RWPE1 (cell line): ENCODE measurements at regions not wholly inside any gene's neighbourhood (a gene's known extent, or its start where the extent isn't known, plus 50 kb on each side); places are given as distances from the start of the nearest gene placed in this dataset.

ENCODE experiments used
- CTCF ChIA-PET: fragments of 350-600 bp; sonication (Branson Sonifier 250); formaldehyde crosslinking; extraction: SDS; loops from one replicate; lab custom pipeline; 2021; lab: Yijun Ruan, JAX
- POLR2A ChIA-PET: fragments of 400-600 bp; formaldehyde crosslinking; extraction: SDS; loops from one replicate; lab custom pipeline; 2020; ENCODE audit warnings: antibody characterized with exemption; ENCODE audit not compliant: low non-redundant PET; lab: Yijun Ruan, JAX
- DNase-seq: peaks from one replicate; pipeline ENCODE4 v3.0.0; 2012; ENCODE audit warnings: low spot score
- H3K27ac ChIP-seq: fragments of 450-650 bp; 2 replicates; pipeline ENCODE4 v1.5.1; 2017
- CTCF ChIP-seq: fragments of 450-650 bp; conservative IDR thresholded peaks from 2 replicates; pipeline ENCODE4 v1.5.1; 2017; ENCODE audit warnings: low read depth, mild to moderate bottlenecking

GRCh38 chr1:38134294-38134755 is 87.7 kb upstream of the POU3F1 start:
- no peak overlapping the region for H3K27ac ChIP-seq
- no peak for TF ChIP-seq CTCF
- no peak for DNase-seq
- ChIA-PET POLR2A (no interaction called here), CTCF (interaction anchor here (0.7 kb wide), 1 partner anchor 117 kb away, joined by 3 read pairs; no protein-coding TSS in a partner anchor)

GRCh38 chr1:38133756-38134155 is 87.2 kb upstream of the POU3F1 start:
- POLR2A ChIA-PET: no interaction called here
- DNase-seq: no peak
- TF ChIP-seq CTCF: no peak
- no peak overlapping the region for H3K27ac ChIP-seq
- CTCF ChIA-PET: no interaction called here

- DNase-seq: no peak
- ChIA-PET POLR2A (no interaction called here), CTCF (interaction anchor here (0.6 kb wide), 1 partner anchor 157 kb away, joined by 3 read pairs; no protein-coding TSS in a partner anchor)
- TF ChIP-seq CTCF: no peak
- no peak overlapping the region for H3K27ac ChIP-seq
Measured at GRCh38 chr1:38133304-38133703, 86.7 kb upstream of the POU3F1 start.

- TF ChIP-seq CTCF: no peak
- DNase-seq: no peak
- H3K27ac ChIP-seq: no peak overlapping the region
- POLR2A ChIA-PET: no interaction called here
- CTCF ChIA-PET: interaction anchor here (0.6 kb wide), 2 partner anchors 37 to 157 kb away, joined by 3 to 9 read pairs; no protein-coding TSS in a partner anchor
Measured at GRCh38 chr1:38132681-38133080, 86.1 kb upstream of the POU3F1 start.

- CTCF ChIA-PET: interaction anchor here (0.6 to 1.6 kb wide), 3 partner anchors 12 to 680 kb away, joined by 3 to 4 read pairs (median 4); no protein-coding TSS in a partner anchor
- TF ChIP-seq CTCF: no peak
- DNase-seq: no peak
- POLR2A ChIA-PET: no interaction called here
- H3K27ac ChIP-seq: no peak overlapping the region
Measured at GRCh38 chr1:38131024-38131585, 84.5 kb upstream of the POU3F1 start.

- TF ChIP-seq CTCF: no peak
- no peak for DNase-seq
- POLR2A ChIA-PET: no interaction called here
- no peak overlapping the region for H3K27ac ChIP-seq
- CTCF ChIA-PET: interaction anchor here (0.6 to 1.6 kb wide), 5 partner anchors 13 to 611 kb away, joined by 3 to 4 read pairs (median 3); no protein-coding TSS in a partner anchor
Measured at GRCh38 chr1:38129971-38130370, 83.4 kb upstream of the POU3F1 start.
